ENCODE measurements at regions not wholly inside any gene's neighbourhood (a gene's known extent, or its start where the extent isn't known, plus 50 kb on each side); places are given as distances from the start of the nearest gene placed in this dataset.

- no peak for TF ChIP-seq GATA2 (IDR thresholded peaks at IDR 0.05; ENCODE audit: low read depth, low read length)
- no peak for TF ChIP-seq GATA3 (IDR thresholded peaks at IDR 0.05; ENCODE audit: low read depth, low read length)
These were observed 68.7 kb downstream of the CYCS start for GRCh38 chr7:25056368-25056767.

Measured in SH-SY5Y (cell line).